Uterus (tissue), 3 donors: ENCODE measurements at regions not wholly inside any gene's neighbourhood (a gene's known extent, or its start where the extent isn't known, plus 50 kb on each side); places are given as distances from the start of the nearest gene placed in this dataset.

Experiments used
- DNase-seq, 2 donors: peaks; one replicate each; pipeline ENCODE4 v3.0.0-alpha.2; 2019 to 2020
- H3K27ac ChIP-seq, 2 donors: fragments of 200-600 bp; sonication (generic); 1 replicate in 1 of 2; 2 replicates in 1 of 2; pipeline ENCODE4 v1.5.1; 2016 to 2018
- H3K27me3 ChIP-seq, 2 donors: fragments of 200-600 bp; sonication (generic); one replicate each; pipeline ENCODE4 v1.5.1; 2018 to 2019; ENCODE audit warnings: control low read depth in 1 of 2
- H3K36me3 ChIP-seq, 2 donors: fragments of 200-600 bp; sonication (generic); one replicate each; pipeline ENCODE4 v1.5.1; 2019; ENCODE audit warnings: control low read depth in 1 of 2
- H3K4me1 ChIP-seq, 2 donors: fragments of 200-600 bp; sonication (generic); one replicate each; pipeline ENCODE4 v1.5.1; 2018 to 2019; ENCODE audit warnings: control low read depth in 1 of 2
- H3K4me3 ChIP-seq, 2 donors: fragments of 200-600 bp; sonication (generic); 1 replicate in 1 of 2; 2 replicates in 1 of 2; pipeline ENCODE4 v1.5.1; 2018 to 2019; ENCODE audit warnings: mild to moderate bottlenecking in 1 of 2
- H3K9me3 ChIP-seq, 2 donors: fragments of 200-600 bp; sonication (generic); one replicate each; pipeline ENCODE4 v1.5.1; 2019; ENCODE audit warnings: control low read depth in 1 of 2
- CTCF ChIP-seq, 4 experiments: fragments of 200-600 bp in 2 of 4; fragments of 450-650 bp in 2 of 4; sonication (generic) in 2 of 4; IDR thresholded peaks; one replicate each; pipeline ENCODE4 v1.5.1; 2016 to 2019; ENCODE audit warnings: antibody characterized with exemption in 4 of 4, mild to moderate bottlenecking in 2 of 4, moderate library complexity in 1 of 4
- POLR2A ChIP-seq, 2 donors: fragments of 450-650 bp; IDR thresholded peaks; one replicate each; pipeline ENCODE4 v1.6.1; 2016; ENCODE audit warnings: antibody characterized with exemption in 2 of 2, mild to moderate bottlenecking in 1 of 2, moderate library complexity in 1 of 2
- intact Hi-C: fragments of 100-400 bp; cut with DNase I; formaldehyde crosslinking; loops from one replicate; pipeline ENCODE4 v1.15.1; 2023; ENCODE audit warnings: low total_unique reads
- donor health status: DM: yes; HTN: yes; CAD: no.

- H3K27me3 ChIP-seq: no peaks in the 10 kb centered on the region
- DNase-seq: no peak
- H3K9me3 ChIP-seq: no peaks in the 10 kb centered on the region
- no peak overlapping the region for H3K27ac ChIP-seq
- TF ChIP-seq CTCF (IDR thresholded peaks at IDR 0.05) (no peak), POLR2A (IDR thresholded peaks at IDR 0.05) (no peak)
- H3K36me3 ChIP-seq: no peaks in the 10 kb centered on the region
- no peak overlapping the region for H3K4me3 ChIP-seq
- no peaks in the 10 kb centered on the region for H3K4me1 ChIP-seq
- intact Hi-C loops: no loop called here
Measured at GRCh38 chr9:91023741-91024140, 222.1 kb downstream of the SYK start.

GRCh38 chr9:91024841-91025240 is 223.2 kb downstream of the SYK start:
- DNase-seq: no peak
- Histone ChIP-seq H3K9me3 (no peaks in the 10 kb centered on the region), H3K27ac (no peak overlapping the region), H3K36me3 (no peaks in the 10 kb centered on the region), H3K4me3 (no peak overlapping the region), H3K27me3 (no peaks in the 10 kb centered on the region), H3K4me1 (no peaks in the 10 kb centered on the region)
- TF ChIP-seq CTCF (IDR thresholded peaks at IDR 0.05): no peak
- TF ChIP-seq POLR2A (IDR thresholded peaks at IDR 0.05): no peak
- intact Hi-C loops: no loop called here

GRCh38 chr9:91025856-91026255 is 224.2 kb downstream of the SYK start:
- no peak for DNase-seq
- no peak overlapping the region for H3K27ac ChIP-seq
- no peak overlapping the region for H3K4me3 ChIP-seq
- no peaks in the 10 kb centered on the region for H3K36me3 ChIP-seq
- no peaks in the 10 kb centered on the region for H3K27me3 ChIP-seq
- TF ChIP-seq POLR2A (IDR thresholded peaks at IDR 0.05) (no peak), CTCF (IDR thresholded peaks at IDR 0.05) (no peak)
- H3K4me1 ChIP-seq: no peaks in the 10 kb centered on the region
- intact Hi-C loops: no loop called here
- no peaks in the 10 kb centered on the region for H3K9me3 ChIP-seq

GRCh38 chr9:91026266-91026665 is 224.6 kb downstream of the SYK start:
- Histone ChIP-seq H3K9me3 (no peaks in the 10 kb centered on the region), H3K4me1 (no peaks in the 10 kb centered on the region), H3K36me3 (no peaks in the 10 kb centered on the region), H3K27ac (no peak overlapping the region), H3K4me3 (no peak overlapping the region), H3K27me3 (no peaks in the 10 kb centered on the region)
- intact Hi-C loops: no loop called here
- DNase-seq: no peak
- TF ChIP-seq POLR2A (IDR thresholded peaks at IDR 0.05) (no peak), CTCF (IDR thresholded peaks at IDR 0.05) (no peak)

GRCh38 chr9:91027005-91027404 is 225.4 kb downstream of the SYK start:
- Histone ChIP-seq H3K36me3 (no peaks in the 10 kb centered on the region), H3K4me1 (no peaks in the 10 kb centered on the region), H3K27me3 (no peaks in the 10 kb centered on the region), H3K9me3 (no peaks in the 10 kb centered on the region), H3K4me3 (no peak overlapping the region), H3K27ac (no peak overlapping the region)
- no peak for DNase-seq
- TF ChIP-seq CTCF (IDR thresholded peaks at IDR 0.05) (no peak), POLR2A (IDR thresholded peaks at IDR 0.05) (no peak)
- intact Hi-C loops: no loop called here
